ENCODE measurements at regions not wholly inside any gene's neighbourhood (a gene's known extent, or its start where the extent isn't known, plus 50 kb on each side); places are given as distances from the start of the nearest gene placed in this dataset.

- Histone ChIP-seq H3K9ac (ENCODE audit: low read length) (no peak overlapping the region), H3K27me3 (ENCODE audit: insufficient read depth, low read depth, low read length) (no peaks in the 10 kb centered on the region), H3K9me2 (ENCODE audit: insufficient read depth, low read length) (no peaks in the 10 kb centered on the region), H3K79me2 (replicated peaks; ENCODE audit: insufficient read depth, low read length) (no peaks in the 10 kb centered on the region), H3K4me2 (ENCODE audit: low read length) (no peak overlapping the region), H3K4me3 (ENCODE audit: low read length) (no peak overlapping the region), H4K20me1 (ENCODE audit: insufficient read depth) (no peaks in the 10 kb centered on the region), H3K27ac (ENCODE audit: low read length) (no peak overlapping the region), H3K9me3 (ENCODE audit: low read length) (no peaks in the 10 kb centered on the region), H3F3A (ENCODE audit: insufficient read depth, low read length, poor library complexity, severe bottlenecking) (no peaks in the 10 kb centered on the region), H2AFZ (ENCODE audit: low read depth, low read length) (no peak overlapping the region), H3K36me3 (ENCODE audit: insufficient read depth, low read length) (no peaks in the 10 kb centered on the region)
- TF ChIP-seq RAD21 (conservative IDR thresholded peaks at IDR 0.05) (no peak), CTCF (IDR thresholded peaks at IDR 0.05; ENCODE audit: poor library complexity, severe bottlenecking) (no peak), EZH2 (IDR thresholded peaks at IDR 0.05; ENCODE audit: borderline replicate concordance, insufficient read depth, low read length, poor library complexity, severe bottlenecking) (no peak), POLR2AphosphoS5 (IDR thresholded peaks at IDR 0.05) (no peak), SMC3 (conservative IDR thresholded peaks at IDR 0.05; ENCODE audit: poor library complexity) (no peak), EP300 (conservative IDR thresholded peaks at IDR 0.05; ENCODE audit: poor library complexity, severe bottlenecking) (no peak), MXI1 (conservative IDR thresholded peaks at IDR 0.05; ENCODE audit: poor library complexity, severe bottlenecking) (no peak)
These were observed 281.6 kb downstream of the ZNF536 start for GRCh38 chr19:30653646-30654386.

- H3K27ac ChIP-seq (ENCODE audit: low read length) = no peak overlapping the region
- TF ChIP-seq MXI1 (conservative IDR thresholded peaks at IDR 0.05; ENCODE audit: poor library complexity, severe bottlenecking) (no peak), POLR2AphosphoS5 (IDR thresholded peaks at IDR 0.05) (no peak), CTCF (IDR thresholded peaks at IDR 0.05; ENCODE audit: poor library complexity, severe bottlenecking) (no peak), SMC3 (conservative IDR thresholded peaks at IDR 0.05; ENCODE audit: poor library complexity) (no peak), TAF1 (IDR thresholded peaks at IDR 0.05; ENCODE audit: low read depth) (no peak), EZH2 (IDR thresholded peaks at IDR 0.05; ENCODE audit: borderline replicate concordance, insufficient read depth, low read length, poor library complexity, severe bottlenecking) (no peak), RAD21 (conservative IDR thresholded peaks at IDR 0.05) (no peak), EP300 (conservative IDR thresholded peaks at IDR 0.05; ENCODE audit: poor library complexity, severe bottlenecking) (no peak)
These were observed 280.6 kb downstream of the ZNF536 start for GRCh38 chr19:30652751-30653150.

More at GRCh38 chr19:30652751-30653150, 280.6 kb downstream of the ZNF536 start:
- Histone ChIP-seq H3K4me3 (ENCODE audit: low read length) (no peak overlapping the region), H3F3A (ENCODE audit: insufficient read depth, low read length, poor library complexity, severe bottlenecking) (no peaks in the 10 kb centered on the region), H3K36me3 (ENCODE audit: insufficient read depth, low read length) (no peaks in the 10 kb centered on the region), H3K9ac (ENCODE audit: low read length) (no peak overlapping the region), H3K27me3 (ENCODE audit: insufficient read depth, low read depth, low read length) (no peaks in the 10 kb centered on the region), H4K20me1 (ENCODE audit: insufficient read depth) (no peaks in the 10 kb centered on the region), H3K9me2 (ENCODE audit: insufficient read depth, low read length) (no peaks in the 10 kb centered on the region), H2AFZ (ENCODE audit: low read depth, low read length) (no peak overlapping the region), H3K79me2 (replicated peaks; ENCODE audit: insufficient read depth, low read length) (no peaks in the 10 kb centered on the region), H3K4me2 (ENCODE audit: low read length) (no peak overlapping the region), H3K9me3 (ENCODE audit: low read length) (no peaks in the 10 kb centered on the region)

Measured in neural cell (in vitro differentiated cells).